ENCODE measurements at regions not wholly inside any gene's neighbourhood (a gene's known extent, or its start where the extent isn't known, plus 50 kb on each side); places are given as distances from the start of the nearest gene placed in this dataset.

DNA sequence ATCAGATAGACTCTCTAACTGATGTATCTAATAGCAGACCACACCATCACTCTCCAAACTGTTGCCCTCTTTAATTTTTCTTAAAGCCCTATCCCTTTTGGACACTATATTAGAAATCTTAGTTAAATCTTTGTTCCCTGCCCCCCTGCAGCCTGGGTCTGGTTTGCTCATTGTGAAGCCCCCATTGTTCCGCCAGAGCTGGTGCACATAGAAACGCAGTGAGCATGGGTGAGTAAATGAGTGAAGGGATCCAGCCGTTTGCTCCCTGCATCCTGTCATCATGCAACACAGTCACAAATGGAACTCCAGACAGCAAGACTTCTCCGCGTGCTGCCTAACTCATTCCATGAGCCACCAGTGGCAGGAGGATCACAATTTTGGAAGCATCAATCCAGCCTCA lies 402.5 kb downstream of the PREX1 start:
- Histone ChIP-seq H3K27me3 (ENCODE audit: insufficient read depth, low read length) (peaks cover 8% of the 10 kb centered on the region), H3K79me2 (ENCODE audit: insufficient read depth, low read length) (no peaks in the 10 kb centered on the region), H3K9me3 (ENCODE audit: low read depth, low read length) (no peaks in the 10 kb centered on the region), H3K36me3 (ENCODE audit: insufficient read depth, low read length) (no peaks in the 10 kb centered on the region), H2AFZ (ENCODE audit: low read length) (no peak overlapping the region), H3K27ac (ENCODE audit: low read depth, low read length) (no peak overlapping the region), H3K4me2 (ENCODE audit: insufficient read depth, low read length) (no peak overlapping the region), H3K4me1 (ENCODE audit: insufficient read depth, low read length) (no peaks in the 10 kb centered on the region), H3K4me3 (ENCODE audit: insufficient read depth, low read length) (no peak overlapping the region), H4K20me1 (ENCODE audit: insufficient read depth, low read length) (no peaks in the 10 kb centered on the region)
- DNase-seq (ENCODE audit: insufficient read length, low spot score, missing footprints) = no peak
- TF ChIP-seq, protein P1, sequence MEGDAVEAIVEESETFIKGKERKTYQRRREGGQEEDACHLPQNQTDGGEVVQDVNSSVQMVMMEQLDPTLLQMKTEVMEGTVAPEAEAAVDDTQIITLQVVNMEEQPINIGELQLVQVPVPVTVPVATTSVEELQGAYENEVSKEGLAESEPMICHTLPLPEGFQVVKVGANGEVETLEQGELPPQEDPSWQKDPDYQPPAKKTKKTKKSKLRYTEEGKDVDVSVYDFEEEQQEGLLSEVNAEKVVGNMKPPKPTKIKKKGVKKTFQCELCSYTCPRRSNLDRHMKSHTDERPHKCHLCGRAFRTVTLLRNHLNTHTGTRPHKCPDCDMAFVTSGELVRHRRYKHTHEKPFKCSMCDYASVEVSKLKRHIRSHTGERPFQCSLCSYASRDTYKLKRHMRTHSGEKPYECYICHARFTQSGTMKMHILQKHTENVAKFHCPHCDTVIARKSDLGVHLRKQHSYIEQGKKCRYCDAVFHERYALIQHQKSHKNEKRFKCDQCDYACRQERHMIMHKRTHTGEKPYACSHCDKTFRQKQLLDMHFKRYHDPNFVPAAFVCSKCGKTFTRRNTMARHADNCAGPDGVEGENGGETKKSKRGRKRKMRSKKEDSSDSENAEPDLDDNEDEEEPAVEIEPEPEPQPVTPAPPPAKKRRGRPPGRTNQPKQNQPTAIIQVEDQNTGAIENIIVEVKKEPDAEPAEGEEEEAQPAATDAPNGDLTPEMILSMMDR (IDR thresholded peaks at IDR 0.05; ENCODE audit: extremely low read depth, low read depth, low read length) = no peak

DNA sequence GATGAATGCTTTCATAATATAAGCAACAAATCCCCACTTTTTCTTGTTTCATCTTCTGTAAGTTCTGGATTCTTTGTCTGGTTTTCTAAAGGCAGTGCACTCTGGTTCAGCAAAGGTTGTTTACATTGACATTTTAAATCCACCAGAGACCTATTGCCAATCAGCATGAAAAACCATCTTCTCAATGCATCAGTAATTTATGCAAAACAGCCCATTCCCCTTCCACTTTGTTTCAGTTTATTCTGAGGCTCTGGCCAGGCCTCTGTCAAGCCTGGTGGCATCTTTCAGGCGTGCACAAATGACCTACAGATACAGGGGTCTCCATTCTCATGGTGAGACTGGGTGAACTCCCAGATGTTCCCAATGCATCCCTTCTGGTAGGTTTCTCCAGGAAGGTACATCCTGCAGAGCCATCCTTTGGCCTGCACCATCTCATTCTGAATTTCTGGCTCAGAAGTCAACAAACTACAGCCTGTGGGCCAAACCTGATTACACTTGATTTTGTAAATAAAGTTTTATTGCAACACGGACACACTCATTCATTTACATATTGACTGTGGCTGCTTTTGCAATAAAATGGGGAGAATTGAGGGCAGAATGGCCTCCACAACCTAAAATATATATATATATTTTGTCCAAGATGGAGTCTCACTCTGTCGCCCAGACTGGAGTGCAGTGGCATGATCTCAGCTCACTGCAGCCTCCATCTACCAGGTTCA lies 405.4 kb downstream of the PREX1 start:
- Histone ChIP-seq H3K79me2 (ENCODE audit: insufficient read depth, low read length) (no peaks in the 10 kb centered on the region), H3K4me1 (ENCODE audit: insufficient read depth, low read length) (no peaks in the 10 kb centered on the region), H3K4me3 (ENCODE audit: insufficient read depth, low read length) (no peak overlapping the region), H3K4me2 (ENCODE audit: insufficient read depth, low read length) (no peak overlapping the region), H3K36me3 (ENCODE audit: insufficient read depth, low read length) (no peaks in the 10 kb centered on the region), H4K20me1 (ENCODE audit: insufficient read depth, low read length) (no peaks in the 10 kb centered on the region), H3K27me3 (ENCODE audit: insufficient read depth, low read length) (peaks cover 5% of the 10 kb centered on the region), H3K9me3 (ENCODE audit: low read depth, low read length) (no peaks in the 10 kb centered on the region), H2AFZ (ENCODE audit: low read length) (no peak overlapping the region), H3K27ac (ENCODE audit: low read depth, low read length) (no peak overlapping the region)
- no peak for DNase-seq (ENCODE audit: insufficient read length, low spot score, missing footprints)
- TF ChIP-seq, protein P1 (IDR thresholded peaks at IDR 0.05; ENCODE audit: extremely low read depth, low read depth, low read length) = no peak

DNA sequence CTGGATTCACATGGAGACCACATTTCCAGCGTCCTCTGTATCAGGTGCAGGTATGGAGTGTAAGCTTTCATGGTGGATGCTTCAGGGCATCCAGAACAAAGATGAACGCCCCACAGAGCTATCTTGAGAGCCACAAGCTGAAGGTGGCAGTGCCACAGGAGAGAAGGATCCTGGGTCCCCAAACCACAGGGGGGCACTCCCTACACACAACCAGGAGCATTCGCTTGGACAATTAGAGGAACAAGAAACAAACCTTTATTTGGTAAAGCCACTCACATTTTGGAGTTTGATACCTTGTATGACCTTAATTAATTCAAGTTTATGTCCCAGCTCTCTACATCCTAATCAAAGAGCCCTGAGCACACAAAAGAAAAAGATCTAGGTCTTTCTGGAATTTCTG lies 406.3 kb downstream of the PREX1 start:
- no peak overlapping the region for H2AFZ ChIP-seq (ENCODE audit: low read length)
- no peak for DNase-seq (ENCODE audit: insufficient read length, low spot score, missing footprints)
- TF ChIP-seq, protein P1 (IDR thresholded peaks at IDR 0.05; ENCODE audit: extremely low read depth, low read depth, low read length) = no peak
- peaks cover 5% of the 10 kb centered on the region for H3K27me3 ChIP-seq (ENCODE audit: insufficient read depth, low read length)
- H3K4me2 ChIP-seq (ENCODE audit: insufficient read depth, low read length) = no peak overlapping the region
- H3K36me3 ChIP-seq (ENCODE audit: insufficient read depth, low read length) = no peaks in the 10 kb centered on the region
- no peak overlapping the region for H3K4me3 ChIP-seq (ENCODE audit: insufficient read depth, low read length)
- H3K9me3 ChIP-seq (ENCODE audit: low read depth, low read length) = no peaks in the 10 kb centered on the region
- no peaks in the 10 kb centered on the region for H4K20me1 ChIP-seq (ENCODE audit: insufficient read depth, low read length)
- no peaks in the 10 kb centered on the region for H3K4me1 ChIP-seq (ENCODE audit: insufficient read depth, low read length)
- no peak overlapping the region for H3K27ac ChIP-seq (ENCODE audit: low read depth, low read length)
- no peaks in the 10 kb centered on the region for H3K79me2 ChIP-seq (ENCODE audit: insufficient read depth, low read length)

DNA sequence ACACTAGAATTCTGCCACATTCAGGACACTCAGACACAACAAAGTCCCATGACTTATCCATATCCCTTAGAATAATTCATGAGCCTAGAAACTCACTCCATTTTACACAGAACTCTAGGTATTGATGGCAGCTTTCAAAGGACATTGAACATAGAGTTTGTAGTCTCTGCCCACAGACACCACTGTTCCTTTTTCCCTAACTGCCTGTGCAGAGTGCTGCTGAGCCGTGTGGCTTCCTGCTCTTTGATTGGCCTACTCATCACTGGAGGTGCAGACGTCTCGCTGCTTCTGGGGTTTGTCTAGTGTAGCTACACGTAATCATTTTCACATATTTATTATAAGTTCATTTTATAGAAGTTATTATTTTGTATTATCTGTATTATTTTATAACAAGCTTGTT lies 407.6 kb downstream of the PREX1 start:
- Histone ChIP-seq H3K4me3 (ENCODE audit: insufficient read depth, low read length) (no peak overlapping the region), H3K9me3 (ENCODE audit: low read depth, low read length) (no peaks in the 10 kb centered on the region), H3K27ac (ENCODE audit: low read depth, low read length) (no peak overlapping the region), H4K20me1 (ENCODE audit: insufficient read depth, low read length) (no peaks in the 10 kb centered on the region), H3K27me3 (ENCODE audit: insufficient read depth, low read length) (peaks cover 5% of the 10 kb centered on the region), H3K4me2 (ENCODE audit: insufficient read depth, low read length) (no peak overlapping the region), H3K4me1 (ENCODE audit: insufficient read depth, low read length) (no peaks in the 10 kb centered on the region), H2AFZ (ENCODE audit: low read length) (no peak overlapping the region), H3K36me3 (ENCODE audit: insufficient read depth, low read length) (no peaks in the 10 kb centered on the region), H3K79me2 (ENCODE audit: insufficient read depth, low read length) (no peaks in the 10 kb centered on the region)
- TF ChIP-seq, protein P1 (IDR thresholded peaks at IDR 0.05; ENCODE audit: extremely low read depth, low read depth, low read length) = no peak
- no peak for DNase-seq (ENCODE audit: insufficient read length, low spot score, missing footprints)

Data from osteoblast (primary cell).